Cardiac fibroblast (primary cell): ENCODE measurements at regions not wholly inside any gene's neighbourhood (a gene's known extent, or its start where the extent isn't known, plus 50 kb on each side); places are given as distances from the start of the nearest gene placed in this dataset.

ENCODE experiments used
- DNase-seq, 2 donors: peaks; one replicate each; pipeline versions ENCODE4 v3.0.0 to v3.0.0-alpha.2; 2010; ENCODE audit warnings: low read depth in 2 of 2
- H3K4me3 ChIP-seq, 2 donors: replicated peaks in 1 of 2; 1 replicate in 1 of 2; 2 replicates in 1 of 2; pipeline ENCODE4 v1.5.1; 2011; ENCODE audit warnings: low read depth in 2 of 2, low read length in 2 of 2, mild to moderate bottlenecking in 2 of 2, moderate library complexity in 1 of 2
- TF ChIP-seq, protein P1 (sequence below): IDR thresholded peaks from one replicate; pipeline ENCODE4 v1.5.1; 2011; ENCODE audit warnings: low read depth, mild to moderate bottlenecking, low read length, inconsistent platforms

DNA sequence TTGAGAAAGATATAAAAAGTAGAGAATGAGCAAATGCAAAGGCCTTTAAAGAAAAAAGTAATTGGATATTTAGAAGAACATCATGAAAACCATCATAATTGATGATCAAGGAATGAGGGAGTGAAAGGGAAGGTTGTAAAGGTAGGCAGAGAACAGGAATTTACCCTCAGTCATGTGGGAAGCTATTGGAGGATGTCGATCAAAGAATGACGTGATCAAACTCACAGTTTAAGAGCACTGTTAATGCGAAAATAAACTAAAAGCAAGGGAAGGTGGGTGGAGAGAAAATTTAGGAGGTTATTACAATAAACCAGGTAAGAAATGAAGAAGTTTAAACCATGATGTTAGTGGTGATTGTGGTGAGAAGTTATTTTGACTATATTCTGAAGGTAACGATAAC, 982.6 kb upstream of the EYS start:
- no peak overlapping the region for H3K4me3 ChIP-seq
- DNase-seq: no peak

DNA sequence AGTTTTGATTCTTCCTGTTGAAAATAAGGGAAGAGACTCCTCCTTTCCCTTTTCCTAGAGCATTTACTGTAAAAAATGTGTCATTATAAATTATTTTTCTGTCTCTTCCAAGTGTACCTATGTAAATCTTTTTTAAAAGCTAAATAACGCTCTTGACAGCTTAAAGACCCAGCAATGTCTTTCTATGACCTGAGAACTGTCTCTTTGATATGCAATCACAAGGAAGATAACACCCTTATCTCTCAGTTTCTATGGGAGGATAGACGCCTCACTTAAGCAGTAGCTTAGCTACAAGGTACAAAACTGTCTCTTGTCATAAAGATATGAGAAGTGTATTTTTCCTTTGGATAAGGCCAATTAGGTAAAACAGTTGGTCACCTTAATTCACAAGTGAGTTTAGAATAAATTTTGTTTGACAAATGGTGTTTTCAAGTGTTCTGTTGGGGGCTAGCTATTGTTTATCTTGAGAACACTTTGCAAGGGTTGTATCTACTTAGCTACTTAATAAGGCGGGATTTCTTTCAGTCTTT, 980.6 kb upstream of the EYS start:
- TF ChIP-seq, protein P1, sequence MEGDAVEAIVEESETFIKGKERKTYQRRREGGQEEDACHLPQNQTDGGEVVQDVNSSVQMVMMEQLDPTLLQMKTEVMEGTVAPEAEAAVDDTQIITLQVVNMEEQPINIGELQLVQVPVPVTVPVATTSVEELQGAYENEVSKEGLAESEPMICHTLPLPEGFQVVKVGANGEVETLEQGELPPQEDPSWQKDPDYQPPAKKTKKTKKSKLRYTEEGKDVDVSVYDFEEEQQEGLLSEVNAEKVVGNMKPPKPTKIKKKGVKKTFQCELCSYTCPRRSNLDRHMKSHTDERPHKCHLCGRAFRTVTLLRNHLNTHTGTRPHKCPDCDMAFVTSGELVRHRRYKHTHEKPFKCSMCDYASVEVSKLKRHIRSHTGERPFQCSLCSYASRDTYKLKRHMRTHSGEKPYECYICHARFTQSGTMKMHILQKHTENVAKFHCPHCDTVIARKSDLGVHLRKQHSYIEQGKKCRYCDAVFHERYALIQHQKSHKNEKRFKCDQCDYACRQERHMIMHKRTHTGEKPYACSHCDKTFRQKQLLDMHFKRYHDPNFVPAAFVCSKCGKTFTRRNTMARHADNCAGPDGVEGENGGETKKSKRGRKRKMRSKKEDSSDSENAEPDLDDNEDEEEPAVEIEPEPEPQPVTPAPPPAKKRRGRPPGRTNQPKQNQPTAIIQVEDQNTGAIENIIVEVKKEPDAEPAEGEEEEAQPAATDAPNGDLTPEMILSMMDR: no peak

More for the DNA sequence above, 982.6 kb upstream of the EYS start:
- TF ChIP-seq, protein P1: no peak

DNA sequence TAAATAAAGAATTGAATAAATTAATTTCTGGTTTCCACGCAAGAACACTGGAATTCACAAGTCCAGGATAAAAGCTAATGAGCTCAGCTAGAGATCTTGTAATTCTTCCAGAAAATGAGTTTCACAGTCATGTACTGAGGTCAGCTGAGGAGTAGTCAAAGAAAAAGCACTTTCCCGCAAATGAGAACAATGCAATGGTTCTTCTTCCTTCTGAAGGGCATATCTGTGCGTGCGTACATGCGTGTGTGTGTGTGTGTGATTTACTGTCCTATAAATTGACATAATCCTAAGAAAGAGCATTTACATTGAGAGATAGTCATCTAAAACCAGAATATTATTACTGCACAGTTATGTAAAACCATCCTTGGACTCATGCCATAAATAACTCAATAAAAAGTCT, 968.9 kb upstream of the EYS start:
- TF ChIP-seq, protein P1: no peak
- no peak overlapping the region for H3K4me3 ChIP-seq

More for the DNA sequence above, 980.6 kb upstream of the EYS start:
- no peak overlapping the region for H3K4me3 ChIP-seq
- DNase-seq: no peak

DNA sequence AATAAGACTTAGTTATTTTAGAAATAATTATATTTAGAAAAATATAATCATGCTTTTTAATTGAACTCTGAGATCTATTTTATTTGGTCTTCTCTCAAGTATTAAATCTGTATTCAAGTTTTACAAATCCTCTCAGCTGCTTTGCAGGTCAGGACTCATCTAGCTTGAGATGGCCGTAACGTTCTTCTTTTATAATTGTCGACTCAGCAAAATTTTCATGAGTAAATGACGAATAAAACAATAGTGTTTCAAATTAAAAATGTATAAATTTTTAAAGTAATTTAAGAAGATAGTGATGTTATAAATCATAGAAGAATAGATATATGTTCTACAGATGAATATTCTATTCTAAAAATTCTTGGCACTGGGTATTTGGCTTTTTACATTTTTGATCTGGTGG, 957.1 kb upstream of the EYS start:
- no peak for DNase-seq
- no peak overlapping the region for H3K4me3 ChIP-seq
- TF ChIP-seq, protein P1: no peak

More for the DNA sequence above, 968.9 kb upstream of the EYS start:
- peak in 1 of 2 donors; percentile 10 for DNase-seq

DNA sequence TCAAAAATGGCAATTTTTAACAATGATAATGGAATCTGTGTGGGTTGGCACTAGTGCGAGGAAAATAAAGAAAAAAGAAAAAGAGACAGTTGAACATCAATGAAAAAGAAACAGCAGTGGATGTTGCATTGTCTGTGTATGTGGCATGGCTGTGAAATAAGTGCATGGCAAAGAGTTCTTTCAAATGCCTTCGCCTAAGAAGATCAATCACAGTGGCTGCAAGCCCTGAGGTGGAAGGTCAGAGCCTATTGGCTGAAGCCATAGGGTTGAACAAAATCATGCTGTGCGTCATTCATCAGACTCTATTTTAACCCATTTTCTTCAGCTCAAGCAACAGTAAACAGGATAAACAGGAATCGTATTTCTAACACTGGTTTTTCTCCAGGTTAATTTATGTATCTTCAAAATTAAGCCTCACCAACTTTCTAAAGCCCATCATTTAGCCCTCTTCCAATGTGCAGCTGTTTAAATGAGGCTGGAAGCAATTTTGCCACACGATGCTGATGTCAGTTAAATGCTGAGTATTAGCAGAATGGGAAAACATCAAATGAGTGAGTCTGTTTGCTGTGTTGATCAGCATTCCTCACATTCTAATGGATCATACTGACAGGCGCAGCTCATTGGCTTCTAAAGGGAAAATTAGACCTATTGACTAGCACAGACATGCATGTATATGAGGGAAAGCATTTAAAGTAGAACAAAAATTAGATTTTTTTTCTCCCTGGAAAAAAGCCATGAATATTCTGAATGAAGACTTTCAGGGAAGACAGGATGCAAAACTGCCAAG, 955.9 kb upstream of the EYS start:
- H3K4me3 ChIP-seq: no peak overlapping the region
- TF ChIP-seq, protein P1: no peak
- no peak for DNase-seq

DNA sequence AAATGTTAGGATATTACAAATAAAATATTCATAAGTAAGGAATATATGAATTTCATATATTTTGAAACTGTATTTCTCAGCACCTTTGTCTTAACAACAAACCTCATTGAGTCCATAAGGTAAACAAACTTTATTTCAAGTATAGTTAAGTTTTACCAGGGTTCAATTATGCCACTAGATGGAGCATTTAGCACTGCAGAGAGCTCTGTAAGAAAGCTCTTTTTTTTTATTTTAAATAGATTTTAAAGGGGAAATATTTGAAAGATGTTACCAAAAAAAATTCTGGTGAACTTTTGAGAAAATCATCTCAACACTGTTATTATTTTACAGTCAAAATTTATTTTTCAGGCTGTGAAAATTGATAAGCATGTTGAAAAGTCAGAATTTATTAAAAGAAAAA, 955.2 kb upstream of the EYS start:
- TF ChIP-seq, protein P1: peak; percentile 33
- peak; percentile 45 to 75 for DNase-seq
- H3K4me3 ChIP-seq: no peak overlapping the region
